HepG2 (cell line): ENCODE measurements at regions not wholly inside any gene's neighbourhood (a gene's known extent, or its start where the extent isn't known, plus 50 kb on each side); places are given as distances from the start of the nearest gene placed in this dataset.

Experiments used
- DZIP1 ChIP-seq: sonication (generic); formaldehyde crosslinking; IDR thresholded peaks from 2 replicates; pipeline ENCODE4 v1.5.0; 2020; ENCODE audit warnings: mild to moderate bottlenecking, missing genetic modification reagents
- HES4 ChIP-seq: sonication (generic); formaldehyde crosslinking; IDR thresholded peaks from 2 replicates; pipeline ENCODE4 v1.9.0; 2021; ENCODE audit warnings: mild to moderate bottlenecking, missing genetic modification reagents, borderline replicate concordance
- HMGXB4 ChIP-seq, 2 experiments: sonication (generic) in 1 of 2; formaldehyde crosslinking in 1 of 2; IDR thresholded peaks; 2 replicates each; pipeline versions ENCODE4 v1.4.0 to v1.6.1; 2018 to 2020; ENCODE audit warnings: missing genetic modification reagents in 2 of 2, borderline replicate concordance in 1 of 2, low read depth in 1 of 2, mild to moderate bottlenecking in 1 of 2, missing biosample characterization in 1 of 2
- MXD1 ChIP-seq: sonication (generic); formaldehyde crosslinking; IDR thresholded peaks from 2 replicates; pipeline ENCODE4 v1.4.0; 2020; ENCODE audit warnings: mild to moderate bottlenecking, missing genetic modification reagents
- NFYB ChIP-seq: sonication (generic); formaldehyde crosslinking; IDR thresholded peaks from 2 replicates; pipeline ENCODE4 v1.4.0; 2020; ENCODE audit warnings: missing genetic modification reagents
- PTBP1 ChIP-seq: fragments of 200-400 bp; formaldehyde crosslinking; IDR thresholded peaks from 2 replicates; pipeline ENCODE4 v1.6.1; 2018; ENCODE audit warnings: low read length, low read depth; ENCODE audit not compliant: poor library complexity, severe bottlenecking
- SNRNP70 ChIP-seq: fragments of 200-400 bp; formaldehyde crosslinking; IDR thresholded peaks from 2 replicates; pipeline ENCODE4 v1.6.1; 2017; ENCODE audit warnings: mild to moderate bottlenecking, low read depth, low read length, moderate library complexity
- SP2 ChIP-seq: sonication (generic); formaldehyde crosslinking; IDR thresholded peaks from 2 replicates; pipeline ENCODE4 v1.5.1; 2020; ENCODE audit warnings: mild to moderate bottlenecking, missing genetic modification reagents
- TBX2 ChIP-seq: sonication (generic); formaldehyde crosslinking; IDR thresholded peaks from 2 replicates; pipeline ENCODE4 v1.5.0; 2020; ENCODE audit warnings: missing genetic modification reagents, mild to moderate bottlenecking, borderline replicate concordance
- TEAD2 ChIP-seq: sonication (generic); formaldehyde crosslinking; IDR thresholded peaks from 2 replicates; pipeline ENCODE4 v1.9.0; 2021; ENCODE audit warnings: missing genetic modification reagents
- TFDP2 ChIP-seq: sonication (generic); formaldehyde crosslinking; IDR thresholded peaks from 2 replicates; pipeline ENCODE4 v1.4.0; 2020; ENCODE audit warnings: missing genetic modification reagents
- YEATS2 ChIP-seq: sonication (generic); formaldehyde crosslinking; IDR thresholded peaks from 2 replicates; pipeline ENCODE4 v1.4.0; 2020; ENCODE audit warnings: missing genetic modification reagents, borderline replicate concordance
- ZFY ChIP-seq: sonication (generic); formaldehyde crosslinking; IDR thresholded peaks from 2 replicates; pipeline ENCODE4 v1.4.0; 2020; ENCODE audit warnings: missing genetic modification reagents
- ZNF10 ChIP-seq: sonication (generic); formaldehyde crosslinking; IDR thresholded peaks from 2 replicates; pipeline ENCODE4 v1.4.0; 2020; ENCODE audit warnings: mild to moderate bottlenecking, low read depth, missing genetic modification reagents, borderline replicate concordance
- ZNF180 ChIP-seq: sonication (generic); formaldehyde crosslinking; IDR thresholded peaks from 2 replicates; pipeline ENCODE4 v1.4.0; 2020; ENCODE audit warnings: low read depth, missing genetic modification reagents, borderline replicate concordance
- ZNF766 ChIP-seq: sonication (generic); formaldehyde crosslinking; IDR thresholded peaks from 2 replicates; pipeline ENCODE4 v1.5.0; 2020; ENCODE audit warnings: missing genetic modification reagents, borderline replicate concordance
- ZNF816 ChIP-seq: sonication (generic); formaldehyde crosslinking; IDR thresholded peaks from 2 replicates; pipeline ENCODE4 v1.8.0; 2022; ENCODE audit warnings: missing genetic modification reagents, mild to moderate bottlenecking, borderline replicate concordance
- ZSCAN31 ChIP-seq: sonication (generic); formaldehyde crosslinking; IDR thresholded peaks from 2 replicates; pipeline ENCODE4 v1.5.0; 2020; ENCODE audit warnings: low read depth, mild to moderate bottlenecking, missing genetic modification reagents
- TF ChIP-seq, protein P1 (sequence below): sonication (generic); formaldehyde crosslinking; IDR thresholded peaks from 2 replicates; pipeline ENCODE4 v1.4.0; 2020; ENCODE audit warnings: missing genetic modification reagents
- TF ChIP-seq, protein P2 (sequence below): sonication (generic); formaldehyde crosslinking; IDR thresholded peaks from 2 replicates; pipeline ENCODE4 v1.9.0; 2021; ENCODE audit warnings: missing genetic modification reagents, borderline replicate concordance

DNA sequence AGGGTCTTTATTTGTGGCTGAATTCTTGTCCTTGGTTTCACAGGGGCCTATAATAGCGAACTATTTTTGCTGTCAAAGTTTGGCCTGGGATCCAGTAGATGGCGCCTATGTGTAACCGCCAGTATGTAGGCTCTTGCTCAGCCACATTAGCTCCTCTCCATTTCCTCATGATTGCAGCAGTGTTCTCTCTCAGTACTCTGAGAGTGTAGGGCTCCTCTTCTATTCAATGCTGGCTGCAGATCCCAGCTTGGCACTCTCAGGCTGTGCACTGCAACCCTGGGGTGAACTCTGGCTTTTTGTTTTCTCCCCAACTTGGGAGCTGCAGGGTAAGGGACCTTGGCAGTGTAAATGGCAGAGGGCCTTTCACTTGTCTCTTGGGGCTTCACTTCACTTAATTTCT lies 344.6 kb upstream of the CHAC2 start (continued):
- TF ChIP-seq HMGXB4 (CRISPR knock-in tag; IDR thresholded peaks at IDR 0.05; ENCODE audit: borderline replicate concordance in 1 of 2, low read depth in 1 of 2) (no peak), SP2 (no peak), ZNF180 (no peak), ZNF816 (CRISPR knock-in tag) (peak; percentile 48; the same call in 1 of the 2 replicates), ZSCAN31 (CRISPR knock-in tag) (no peak), ZNF10 (no peak), YEATS2 (CRISPR knock-in tag) (no peak), ZFY (no peak), TFDP2 (no peak), TEAD2 (no peak), SNRNP70 (no peak), PTBP1 (no peak), ZNF766 (no peak), TBX2 (CRISPR knock-in tag) (no peak), HES4 (no peak), MXD1 (CRISPR knock-in tag) (no peak), NFYB (no peak), DZIP1 (CRISPR knock-in tag) (no peak)
- TF ChIP-seq, protein P1, sequence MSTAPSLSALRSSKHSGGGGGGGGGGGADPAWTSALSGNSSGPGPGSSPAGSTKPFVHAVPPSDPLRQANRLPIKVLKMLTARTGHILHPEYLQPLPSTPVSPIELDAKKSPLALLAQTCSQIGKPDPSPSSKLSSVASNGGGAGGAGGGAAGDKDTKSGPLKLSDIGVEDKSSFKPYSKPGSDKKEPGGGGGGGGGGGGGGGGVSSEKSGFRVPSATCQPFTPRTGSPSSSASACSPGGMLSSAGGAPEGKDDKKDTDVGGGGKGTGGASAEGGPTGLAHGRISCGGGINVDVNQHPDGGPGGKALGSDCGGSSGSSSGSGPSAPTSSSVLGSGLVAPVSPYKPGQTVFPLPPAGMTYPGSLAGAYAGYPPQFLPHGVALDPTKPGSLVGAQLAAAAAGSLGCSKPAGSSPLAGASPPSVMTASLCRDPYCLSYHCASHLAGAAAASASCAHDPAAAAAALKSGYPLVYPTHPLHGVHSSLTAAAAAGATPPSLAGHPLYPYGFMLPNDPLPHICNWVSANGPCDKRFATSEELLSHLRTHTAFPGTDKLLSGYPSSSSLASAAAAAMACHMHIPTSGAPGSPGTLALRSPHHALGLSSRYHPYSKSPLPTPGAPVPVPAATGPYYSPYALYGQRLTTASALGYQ (CRISPR knock-in tag): no peak
- TF ChIP-seq, protein P2, sequence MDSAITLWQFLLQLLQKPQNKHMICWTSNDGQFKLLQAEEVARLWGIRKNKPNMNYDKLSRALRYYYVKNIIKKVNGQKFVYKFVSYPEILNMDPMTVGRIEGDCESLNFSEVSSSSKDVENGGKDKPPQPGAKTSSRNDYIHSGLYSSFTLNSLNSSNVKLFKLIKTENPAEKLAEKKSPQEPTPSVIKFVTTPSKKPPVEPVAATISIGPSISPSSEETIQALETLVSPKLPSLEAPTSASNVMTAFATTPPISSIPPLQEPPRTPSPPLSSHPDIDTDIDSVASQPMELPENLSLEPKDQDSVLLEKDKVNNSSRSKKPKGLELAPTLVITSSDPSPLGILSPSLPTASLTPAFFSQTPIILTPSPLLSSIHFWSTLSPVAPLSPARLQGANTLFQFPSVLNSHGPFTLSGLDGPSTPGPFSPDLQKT (CRISPR knock-in tag): no peak
- TF ChIP-seq, all 625 proteins: peak for 12
